GM21723 (cell line): ENCODE measurements at regions not wholly inside any gene's neighbourhood (a gene's known extent, or its start where the extent isn't known, plus 50 kb on each side); places are given as distances from the start of the nearest gene placed in this dataset.
"Not testable (repeated sequence)": the region's sequence is repeated elsewhere in the genome, so short reads cannot be mapped to it uniquely, and the experiment has no call there.

Source experiments
- ATAC-seq: cut with Tn5 transposase; IDR thresholded peaks from one replicate; pipeline ENCODE4 v1.9.1; 2021; ENCODE audit warnings: mild to moderate bottlenecking, moderate library complexity; ENCODE audit not compliant: unreplicated experiment

- ATAC-seq = not testable (repeated sequence)
Observed at GRCh38 chr3:75579091-75579490, 85.0 kb upstream of the FRG2C start.

GRCh38 chr3:75579536-75579935 is 84.6 kb upstream of the FRG2C start:
- ATAC-seq = not testable (repeated sequence)

GRCh38 chr3:75579981-75580782 is 83.9 kb upstream of the FRG2C start:
- ATAC-seq = not testable (repeated sequence)

- not testable (repeated sequence) for ATAC-seq
Observed at GRCh38 chr3:75582536-75582935, 81.6 kb upstream of the FRG2C start.

- ATAC-seq = not testable (repeated sequence)
Observed at GRCh38 chr3:75583116-75583515, 81.0 kb upstream of the FRG2C start.

- ATAC-seq = not testable (repeated sequence)
Observed at GRCh38 chr3:75587695-75588094, 76.4 kb upstream of the FRG2C start.

GRCh38 chr3:75590382-75590781 is 73.7 kb upstream of the FRG2C start:
- ATAC-seq = not testable (repeated sequence)

- ATAC-seq = not testable (repeated sequence)
Observed at GRCh38 chr3:75604286-75604934, 59.7 kb upstream of the FRG2C start.

GRCh38 chr3:75607996-75608395 is 56.1 kb upstream of the FRG2C start:
- ATAC-seq = not testable (repeated sequence)

GRCh38 chr3:75609598-75609997 is 54.5 kb upstream of the FRG2C start:
- ATAC-seq = not testable (repeated sequence)

GRCh38 chr3:75610773-75611172 is 53.4 kb upstream of the FRG2C start:
- no peak for ATAC-seq

GRCh38 chr3:75611724-75612460 is 52.2 kb upstream of the FRG2C start:
- ATAC-seq = not testable (repeated sequence)
